Astrocyte of the cerebellum (primary cell): ENCODE measurements at regions not wholly inside any gene's neighbourhood (a gene's known extent, or its start where the extent isn't known, plus 50 kb on each side); places are given as distances from the start of the nearest gene placed in this dataset.

Source experiments
- DNase-seq: peaks from one replicate; pipeline ENCODE4 v3.0.0-alpha.2; 2011; ENCODE audit warnings: low read depth
- H3K4me3 ChIP-seq: 2 replicates; pipeline ENCODE4 v1.5.1; 2011; ENCODE audit warnings: mild to moderate bottlenecking, low read depth, low read length, moderate library complexity
- CTCF ChIP-seq: IDR thresholded peaks from 2 replicates; pipeline ENCODE4 v1.5.1; 2012; ENCODE audit warnings: low read length, low read depth, moderate library complexity, mild to moderate bottlenecking; ENCODE audit errors: missing control alignments
- in situ Hi-C: cut with HindIII; loops from 2 replicates; pipeline ENCODE4 v1.10.0; 2017; ENCODE audit warnings: low sequenced_read_pairs

- no peak for TF ChIP-seq CTCF
- DNase-seq = no peak
- H3K4me3 ChIP-seq = no peak overlapping the region
- in situ Hi-C loops = no loop called here
Observed at GRCh38 chr9:89813482-89813881, 208.7 kb downstream of the GADD45G start.

DNA sequence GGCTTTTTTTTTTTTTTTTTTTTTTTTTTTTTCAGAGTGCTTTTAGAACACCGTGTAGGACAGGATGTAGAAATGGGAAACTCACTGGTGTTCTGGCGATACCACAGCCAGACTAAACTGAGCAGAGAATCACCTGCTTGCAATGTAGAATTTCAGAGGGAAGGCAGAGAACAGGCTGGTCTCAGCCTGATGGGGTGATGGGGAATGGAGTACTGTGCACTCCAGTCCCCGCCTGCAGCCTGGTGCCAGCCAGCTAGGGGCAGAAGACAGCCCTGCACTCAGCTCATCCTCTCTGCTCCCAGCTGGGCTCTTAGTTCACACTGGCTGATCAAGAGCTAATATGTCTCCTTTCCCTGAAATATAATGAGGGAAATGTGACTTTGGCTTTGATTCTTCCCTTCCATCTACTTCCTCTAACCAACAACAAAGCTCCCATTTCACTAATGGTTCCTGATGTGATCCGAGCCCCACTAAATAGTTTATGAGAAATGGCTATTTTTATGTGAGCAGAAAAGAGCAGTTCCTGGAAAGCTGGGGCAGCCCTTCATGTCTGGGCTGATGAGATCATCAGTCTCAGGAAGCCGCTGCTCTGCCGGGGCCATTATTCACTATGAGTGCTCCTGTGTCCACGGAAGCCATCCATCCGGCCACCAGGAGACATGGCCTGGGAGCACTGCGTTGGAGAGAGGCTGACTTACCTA lies 209.7 kb downstream of the GADD45G start:
- no peak for DNase-seq
- TF ChIP-seq CTCF = no peak
- in situ Hi-C loops = no loop called here
- H3K4me3 ChIP-seq = no peak overlapping the region

GRCh38 chr9:89815061-89815902 lies 210.5 kb downstream of the GADD45G start:
- H3K4me3 ChIP-seq = no peak overlapping the region
- no peak for TF ChIP-seq CTCF
- in situ Hi-C loops = no loop called here
- DNase-seq = no peak

- no peak for DNase-seq
- TF ChIP-seq CTCF = no peak
- in situ Hi-C loops = no loop called here
- H3K4me3 ChIP-seq = no peak overlapping the region
Observed at GRCh38 chr9:89815903-89816573, 211.2 kb downstream of the GADD45G start.

DNA sequence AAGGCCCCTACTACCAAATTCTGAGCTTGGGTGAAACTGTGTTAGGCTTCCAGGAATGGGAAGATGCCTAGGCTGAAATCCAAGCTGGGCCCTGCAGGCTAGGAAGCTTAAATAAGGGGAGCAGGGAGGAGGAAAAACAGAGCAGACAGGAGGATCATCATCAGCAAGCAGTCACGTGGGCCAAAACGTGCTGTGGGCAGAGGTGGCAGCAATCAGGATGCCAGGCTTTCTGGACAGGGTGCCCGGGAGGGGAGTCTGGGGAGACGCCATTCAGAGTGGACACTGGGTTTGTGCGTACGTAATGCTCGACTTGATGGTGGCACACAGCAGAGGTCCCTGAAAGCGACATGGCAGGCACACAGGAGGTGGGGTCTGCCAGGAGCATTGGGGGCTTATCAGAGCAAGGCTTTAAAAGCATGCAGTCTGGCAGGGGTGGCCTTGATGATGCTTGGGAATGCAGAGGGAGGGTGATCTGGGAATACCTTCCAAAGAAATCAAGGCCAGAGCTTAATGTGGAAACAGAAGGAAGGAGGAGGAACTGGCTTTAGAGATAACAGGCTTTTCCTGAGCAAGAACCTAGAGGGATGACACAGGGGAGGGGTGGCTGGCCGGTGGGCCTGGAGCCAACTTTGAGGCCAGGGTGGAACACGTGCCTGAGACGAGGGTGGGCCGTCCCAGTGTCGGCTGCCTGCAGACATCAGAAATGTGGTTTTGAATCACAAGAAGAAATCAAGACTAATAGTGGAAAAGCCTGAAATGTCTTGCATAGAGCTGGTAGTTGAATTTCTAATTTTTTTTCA lies 212.5 kb downstream of the GADD45G start:
- in situ Hi-C loops = no loop called here
- H3K4me3 ChIP-seq = no peak overlapping the region
- no peak for TF ChIP-seq CTCF
- no peak for DNase-seq

DNA sequence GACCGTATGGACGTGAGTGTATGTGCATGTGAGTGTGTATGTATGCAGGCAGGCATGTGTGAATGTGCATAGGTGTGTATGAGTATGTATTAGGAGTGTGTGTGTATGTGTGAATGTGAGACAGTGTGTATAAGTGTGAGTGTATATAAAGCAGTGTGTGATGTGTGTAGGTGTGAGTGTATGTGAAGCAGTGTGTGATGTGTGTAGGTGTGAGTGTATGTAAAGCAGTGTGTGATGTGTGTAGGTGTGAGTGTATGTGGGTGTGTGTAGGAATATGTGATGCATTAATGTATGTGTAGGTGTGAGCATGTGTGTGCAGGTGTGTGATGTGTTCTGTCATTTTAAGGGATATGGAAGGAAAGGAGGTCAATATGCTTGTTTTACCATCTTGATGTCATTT lies 215.5 kb downstream of the GADD45G start:
- in situ Hi-C loops = no loop called here
- no peak for TF ChIP-seq CTCF
- no peak for DNase-seq
- H3K4me3 ChIP-seq = no peak overlapping the region
